SK-N-MC (cell line): ENCODE measurements at regions not wholly inside any gene's neighbourhood (a gene's known extent, or its start where the extent isn't known, plus 50 kb on each side); places are given as distances from the start of the nearest gene placed in this dataset.

Source experiments
- DNase-seq: peaks from one replicate; pipeline ENCODE4 v3.0.0-alpha.2; 2011; ENCODE audit warnings: low read depth, low spot score
- H3K27ac ChIP-seq: fragments of 200-600 bp; sonication (generic); 2 replicates; pipeline ENCODE4 v1.5.1; 2016; ENCODE audit warnings: mixed run types
- H3K36me3 ChIP-seq: fragments of 200-600 bp; sonication (generic); 2 replicates; pipeline ENCODE4 v1.6.1; 2017; ENCODE audit warnings: antibody characterized with exemption, low read length, mixed read lengths; ENCODE audit not compliant: insufficient read depth
- H3K4me3 ChIP-seq: fragments of 200-600 bp; sonication (generic); 2 replicates; pipeline ENCODE4 v1.5.1; 2016
- H3K9ac ChIP-seq: fragments of 200-600 bp; sonication (generic); 2 replicates; pipeline ENCODE4 v1.8.0; 2017; ENCODE audit warnings: mixed run types, mixed read lengths; ENCODE audit not compliant: insufficient read length
- H3K9me3 ChIP-seq: fragments of 200-600 bp; sonication (generic); 2 replicates; pipeline ENCODE4 v1.6.1; 2017; ENCODE audit warnings: low read depth, mild to moderate bottlenecking, antibody characterized with exemption, low read length, moderate library complexity, mixed read lengths
- EZH2 ChIP-seq: fragments of 200-600 bp; sonication (generic); IDR thresholded peaks from one replicate; pipeline ENCODE4 v1.6.1; 2017; ENCODE audit warnings: antibody characterized with exemption
- FOXP2 ChIP-seq: optimal IDR thresholded peaks from 2 replicates; pipeline ENCODE3; 2011; ENCODE audit warnings: mild to moderate bottlenecking, moderate library complexity; ENCODE audit not compliant: insufficient read depth; ENCODE audit errors: extremely low read length, control extremely low read depth
- POLR2AphosphoS5 ChIP-seq: IDR thresholded peaks from 2 replicates; pipeline ENCODE4 v1.6.1; 2012; ENCODE audit warnings: mild to moderate bottlenecking, low read depth, low read length, borderline replicate concordance

DNA sequence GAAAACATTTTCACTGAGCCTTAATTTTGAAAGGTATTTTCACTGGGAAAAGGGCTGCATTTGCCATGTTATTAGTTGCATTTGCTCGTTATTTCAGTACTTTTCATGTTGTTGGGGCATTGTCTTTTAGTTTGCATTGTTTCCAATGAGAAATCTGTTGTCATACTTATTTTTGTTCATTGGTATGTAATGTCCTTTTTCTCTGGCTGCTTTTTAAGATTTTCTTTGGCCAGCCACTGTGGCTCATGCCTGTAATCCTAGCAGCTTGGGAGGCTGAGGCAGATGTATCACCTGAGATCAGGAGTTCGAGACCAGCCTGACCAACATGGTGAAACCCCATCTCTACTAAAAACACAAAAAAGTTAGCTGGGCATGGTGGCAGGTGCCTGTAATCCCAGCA lies 379.9 kb downstream of the SAMD5 start:
- no peak for TF ChIP-seq POLR2AphosphoS5
- no peak for TF ChIP-seq EZH2
- TF ChIP-seq FOXP2, result no peak

DNA sequence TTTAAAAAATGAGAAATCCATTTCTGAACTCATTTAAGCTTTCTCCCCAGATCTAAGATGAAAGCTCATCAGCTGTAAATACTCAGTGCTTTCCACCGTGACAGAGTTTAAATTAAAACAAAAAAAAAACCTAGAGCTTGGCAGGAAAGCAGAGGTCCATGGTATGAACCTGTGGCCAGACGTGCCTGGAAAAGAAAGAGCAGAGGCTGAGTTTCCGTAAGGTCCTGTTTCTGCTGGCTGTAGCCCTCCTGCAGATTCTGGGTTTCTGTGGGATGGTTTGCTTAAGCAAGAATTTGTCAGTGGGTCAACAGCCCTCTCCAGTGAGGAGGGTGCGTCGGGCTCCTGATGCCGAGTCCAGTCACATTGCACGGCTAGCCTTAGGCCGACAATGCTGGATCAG lies 383.2 kb downstream of the SAMD5 start:
- DNase-seq, result no peak

More for the DNA sequence above, 379.9 kb downstream of the SAMD5 start:
- no peak overlapping the region for H3K27ac ChIP-seq
- no peaks in the 10 kb centered on the region for H3K36me3 ChIP-seq
- DNase-seq, result no peak
- no peak overlapping the region for H3K4me3 ChIP-seq
- peaks cover 3% of the 10 kb centered on the region; the same call in 1 of the 2 replicates for H3K9me3 ChIP-seq
- H3K9ac ChIP-seq, result no peak overlapping the region

DNA sequence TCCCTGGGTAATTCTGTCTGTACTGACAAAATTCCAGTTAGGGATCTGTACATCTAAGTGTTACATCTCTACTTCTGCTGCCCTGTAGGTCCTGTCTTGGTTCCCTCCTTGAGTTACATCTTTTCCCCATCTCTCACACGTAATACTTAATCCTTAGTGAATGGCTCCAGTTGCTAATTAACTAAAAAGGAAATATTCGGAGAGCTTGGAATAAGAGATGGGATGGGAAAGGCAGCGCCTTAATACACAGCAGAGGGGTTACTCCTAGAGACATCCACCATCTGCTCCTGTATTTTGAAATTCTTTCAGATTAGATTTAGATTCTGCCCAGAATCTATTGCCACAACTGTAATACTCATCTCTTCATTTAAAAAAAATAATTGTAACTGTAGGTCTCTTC lies 384.0 kb downstream of the SAMD5 start:
- DNase-seq, result no peak
- no peak overlapping the region for H3K4me3 ChIP-seq
- TF ChIP-seq EZH2 (no peak), POLR2AphosphoS5 (no peak), FOXP2 (no peak)
- no peak overlapping the region for H3K27ac ChIP-seq
- peaks cover 3% of the 10 kb centered on the region; the same call in 1 of the 2 replicates for H3K9me3 ChIP-seq
- no peaks in the 10 kb centered on the region for H3K36me3 ChIP-seq
- H3K9ac ChIP-seq, result no peak overlapping the region

More for the DNA sequence above, 383.2 kb downstream of the SAMD5 start:
- H3K9ac ChIP-seq, result no peak overlapping the region
- H3K27ac ChIP-seq, result no peak overlapping the region
- no peaks in the 10 kb centered on the region for H3K36me3 ChIP-seq
- no peak overlapping the region for H3K4me3 ChIP-seq
- peaks cover 3% of the 10 kb centered on the region; the same call in 1 of the 2 replicates for H3K9me3 ChIP-seq
- TF ChIP-seq EZH2, result no peak
- no peak for TF ChIP-seq FOXP2
- no peak for TF ChIP-seq POLR2AphosphoS5

DNA sequence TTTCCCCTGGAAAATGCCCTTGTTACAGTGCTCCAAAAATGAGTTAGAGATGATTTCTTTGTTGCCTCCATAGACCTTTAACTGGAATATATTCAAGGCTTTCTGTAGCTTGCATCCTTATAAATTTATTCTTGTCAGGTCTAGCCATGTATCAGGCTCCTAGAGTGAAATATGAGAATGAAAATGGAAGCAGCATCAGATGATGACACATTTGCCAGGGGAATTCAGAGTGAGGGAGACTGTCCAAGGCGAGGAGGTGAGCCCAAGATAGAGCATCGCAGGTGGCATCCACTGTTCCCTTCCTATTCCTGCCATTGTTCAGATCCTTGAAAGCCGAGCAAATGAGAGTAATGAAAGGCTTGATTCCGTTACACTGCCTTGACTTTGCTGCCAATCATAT lies 386.8 kb downstream of the SAMD5 start:
- Histone ChIP-seq H3K36me3 (no peaks in the 10 kb centered on the region), H3K27ac (no peak overlapping the region), H3K9ac (no peak overlapping the region), H3K9me3 (no peaks in the 10 kb centered on the region), H3K4me3 (no peak overlapping the region)
- TF ChIP-seq FOXP2 (no peak), POLR2AphosphoS5 (no peak), EZH2 (no peak)
- no peak for DNase-seq

DNA sequence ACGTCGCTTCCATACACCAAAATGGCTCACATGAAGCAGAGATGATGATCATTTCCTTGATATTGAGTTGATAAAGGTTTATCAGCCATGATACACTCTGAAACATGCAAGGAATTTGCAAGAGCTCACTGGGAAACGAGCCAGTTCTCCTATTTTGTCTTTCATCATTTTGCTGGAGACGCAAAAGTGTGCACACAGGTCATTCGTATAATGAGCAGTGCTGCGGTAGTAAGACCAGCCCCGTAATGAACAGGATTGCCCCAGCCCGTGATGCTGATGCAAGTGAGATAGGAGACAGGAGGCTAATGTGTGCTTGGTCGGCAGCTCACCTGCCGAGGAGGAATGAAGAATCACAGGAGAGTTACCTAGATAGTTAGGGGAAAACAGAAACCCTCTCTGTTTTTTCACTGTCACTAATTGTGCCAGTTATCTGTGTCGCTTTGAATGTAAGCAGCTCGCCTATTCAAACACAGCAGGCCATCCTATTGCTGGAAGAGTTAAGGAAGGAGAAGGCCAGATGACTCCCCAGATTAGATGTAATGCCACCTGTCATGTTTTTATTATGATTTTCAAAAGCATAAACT lies 391.8 kb downstream of the SAMD5 start:
- no peak for DNase-seq
- Histone ChIP-seq H3K36me3 (no peaks in the 10 kb centered on the region), H3K27ac (no peak overlapping the region), H3K9me3 (no peaks in the 10 kb centered on the region), H3K9ac (no peak overlapping the region), H3K4me3 (no peak overlapping the region)
- no peak for TF ChIP-seq EZH2
- TF ChIP-seq FOXP2, result no peak
- no peak for TF ChIP-seq POLR2AphosphoS5

DNA sequence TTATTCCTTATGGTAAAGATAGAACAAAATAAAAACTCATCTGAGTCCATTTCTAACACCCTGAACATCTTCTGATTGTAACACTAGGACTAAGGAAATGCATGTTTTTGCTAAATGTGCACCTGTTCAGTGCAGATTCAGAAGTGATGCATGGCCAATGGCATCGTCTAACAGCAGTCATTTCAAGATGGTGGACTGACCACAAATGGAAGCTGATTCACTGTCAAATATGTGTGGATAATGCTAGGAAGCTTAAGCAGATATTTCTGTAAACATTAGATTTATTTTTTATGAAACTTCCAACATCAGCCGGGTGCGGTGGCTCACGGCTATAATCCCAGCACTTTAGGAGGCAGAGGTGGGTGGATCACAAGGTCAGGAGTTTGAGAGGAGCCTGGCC lies 394.8 kb downstream of the SAMD5 start:
- TF ChIP-seq FOXP2, result no peak
- TF ChIP-seq POLR2AphosphoS5, result no peak
- no peak for TF ChIP-seq EZH2
- Histone ChIP-seq H3K27ac (no peak overlapping the region), H3K9me3 (no peaks in the 10 kb centered on the region), H3K36me3 (no peaks in the 10 kb centered on the region), H3K9ac (no peak overlapping the region), H3K4me3 (no peak overlapping the region)
- no peak for DNase-seq

DNA sequence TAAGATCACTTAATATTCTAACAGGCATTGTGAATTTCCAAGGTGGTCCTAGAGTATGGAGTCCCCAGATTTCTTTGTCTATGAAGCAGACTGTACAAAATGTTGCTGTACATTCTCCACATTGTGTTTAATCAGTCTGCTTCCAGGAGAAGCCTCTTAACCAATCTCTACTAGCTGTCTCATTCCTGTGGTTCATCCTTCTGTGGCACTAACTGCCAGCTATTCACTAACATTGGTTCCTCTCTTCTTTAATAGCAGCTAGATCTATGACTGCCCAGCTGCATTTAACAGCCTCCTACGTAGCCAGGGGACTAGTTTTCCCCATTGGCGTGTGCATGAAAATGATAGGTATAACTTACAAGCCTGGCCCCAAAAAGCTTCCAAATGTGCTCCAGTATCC lies 395.4 kb downstream of the SAMD5 start:
- DNase-seq, result no peak
- H3K27ac ChIP-seq, result no peak overlapping the region
- no peak for TF ChIP-seq EZH2
- TF ChIP-seq POLR2AphosphoS5, result no peak
- TF ChIP-seq FOXP2, result no peak

DNA sequence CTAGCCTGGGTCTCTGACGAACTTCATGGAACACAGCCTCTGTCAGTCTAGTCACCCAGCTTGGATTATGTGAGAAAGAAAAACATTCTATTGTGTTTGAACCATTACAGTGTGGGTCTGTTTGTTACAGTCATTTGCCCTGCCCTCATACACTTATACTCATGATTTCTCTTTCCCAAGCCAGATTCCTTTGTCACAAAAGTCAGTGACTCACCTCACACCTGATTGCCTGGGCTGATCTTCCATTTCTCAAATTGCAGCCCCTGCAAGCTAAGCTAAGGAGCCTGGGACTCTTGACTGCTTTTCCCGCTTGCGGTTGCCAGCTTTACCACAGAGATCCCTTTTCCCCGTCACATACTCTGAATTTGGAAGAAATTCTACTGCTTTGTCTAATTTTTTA lies 395.9 kb downstream of the SAMD5 start:
- Histone ChIP-seq H3K9me3 (no peaks in the 10 kb centered on the region), H3K27ac (no peak overlapping the region), H3K36me3 (no peaks in the 10 kb centered on the region), H3K4me3 (no peak overlapping the region), H3K9ac (no peak overlapping the region)
- TF ChIP-seq POLR2AphosphoS5, result no peak
- TF ChIP-seq EZH2, result no peak
- no peak for TF ChIP-seq FOXP2
- DNase-seq, result no peak

More for the DNA sequence above, 395.4 kb downstream of the SAMD5 start:
- no peak overlapping the region for H3K9ac ChIP-seq
- no peaks in the 10 kb centered on the region for H3K36me3 ChIP-seq
- no peak overlapping the region for H3K4me3 ChIP-seq
- H3K9me3 ChIP-seq, result no peaks in the 10 kb centered on the region

DNA sequence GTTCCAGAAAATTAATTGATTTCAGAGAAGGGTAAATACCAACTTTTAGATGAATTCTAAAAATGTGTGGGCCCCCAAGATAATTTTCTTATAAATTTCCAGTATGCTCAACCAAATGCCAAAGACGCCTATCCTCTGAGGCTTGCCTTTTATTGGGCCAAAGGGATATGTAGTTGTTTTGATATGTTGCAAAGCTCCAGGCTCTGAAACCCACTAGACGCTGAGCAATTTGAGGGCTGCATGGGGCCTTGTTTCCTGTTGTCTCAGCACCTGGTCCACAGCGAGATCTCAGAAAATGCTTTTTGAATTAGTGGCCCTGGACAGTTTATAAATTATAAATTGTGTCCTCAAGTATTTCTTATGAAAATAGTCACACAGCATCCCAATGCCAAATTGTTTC lies 397.2 kb downstream of the SAMD5 start:
- DNase-seq, result peak; percentile 22
- no peak for TF ChIP-seq POLR2AphosphoS5
- TF ChIP-seq FOXP2, result no peak
- no peak for TF ChIP-seq EZH2
- H3K27ac ChIP-seq, result peak overlapping the region; percentile 75; the same call in 1 of the 2 replicates

More for the DNA sequence above, 397.2 kb downstream of the SAMD5 start:
- H3K9me3 ChIP-seq, result no peaks in the 10 kb centered on the region
- peak overlapping the region; percentile 1; the same call in 1 of the 2 replicates for H3K4me3 ChIP-seq
- peak overlapping the region; percentile 29 for H3K9ac ChIP-seq
- no peaks in the 10 kb centered on the region for H3K36me3 ChIP-seq
